Activated CD8-positive, alpha-beta memory T cell treated with anti-CD3 and anti-CD28 coated beads for 48 hours (primary cell): ENCODE measurements at regions not wholly inside any gene's neighbourhood (a gene's known extent, or its start where the extent isn't known, plus 50 kb on each side); places are given as distances from the start of the nearest gene placed in this dataset.
"Not testable (repeated sequence)": the region's sequence is repeated elsewhere in the genome, so short reads cannot be mapped to it uniquely, and the experiment has no call there.

Source experiments
- DNase-seq, 3 experiments: peaks; one replicate each; pipeline ENCODE4 v3.0.0-alpha.2; 2020; ENCODE audit warnings: low read depth in 2 of 3, low spot score in 2 of 3

DNA sequence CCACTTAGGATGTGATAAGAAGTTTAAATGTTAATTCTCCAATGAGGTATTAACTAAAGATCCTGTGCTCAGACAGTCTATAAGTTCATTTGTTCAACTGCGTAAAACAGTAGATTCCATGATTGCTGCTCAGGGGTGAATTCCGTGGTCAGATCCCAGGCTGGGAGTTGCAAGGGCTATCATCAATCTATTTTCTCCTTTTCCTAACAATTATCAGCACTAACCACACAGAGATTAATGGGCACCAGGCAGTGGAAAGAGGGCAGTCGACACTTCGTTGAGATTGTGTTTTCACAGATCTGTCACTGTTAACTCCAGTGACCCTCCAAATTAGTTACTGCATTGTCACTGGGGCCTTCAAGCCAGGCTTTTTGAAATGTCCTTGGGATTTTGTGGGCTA, 154.1 kb upstream of the SPRED2 start:
- DNase-seq = no peak

- no peak for DNase-seq
Observed at GRCh38 chr2:65583061-65583460, 150.7 kb upstream of the SPRED2 start.

DNA sequence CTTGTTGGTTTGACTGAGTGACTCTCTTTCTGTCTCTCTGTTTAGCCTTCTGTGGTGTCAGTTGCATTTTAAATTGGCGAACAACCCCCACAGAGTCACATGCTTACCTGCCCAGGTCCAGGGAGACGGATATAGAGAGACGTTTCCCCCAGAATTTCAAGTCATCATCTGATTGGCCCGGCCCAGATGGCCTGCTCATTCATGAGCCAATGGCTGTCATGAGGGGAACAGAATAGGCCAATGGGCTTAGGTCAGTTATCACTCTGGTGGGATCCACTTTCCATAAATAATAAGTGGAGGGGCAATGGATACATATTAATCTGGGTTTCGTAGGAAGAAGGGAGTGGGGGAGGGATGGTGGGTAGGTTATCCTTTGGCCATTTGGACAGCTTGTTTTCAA, 150.0 kb upstream of the SPRED2 start:
- no peak for DNase-seq

- no peak for DNase-seq
Observed at GRCh38 chr2:65580824-65581223, 148.4 kb upstream of the SPRED2 start.

GRCh38 chr2:65579506-65580235, 147.3 kb upstream of the SPRED2 start:
- DNase-seq = no peak

DNA sequence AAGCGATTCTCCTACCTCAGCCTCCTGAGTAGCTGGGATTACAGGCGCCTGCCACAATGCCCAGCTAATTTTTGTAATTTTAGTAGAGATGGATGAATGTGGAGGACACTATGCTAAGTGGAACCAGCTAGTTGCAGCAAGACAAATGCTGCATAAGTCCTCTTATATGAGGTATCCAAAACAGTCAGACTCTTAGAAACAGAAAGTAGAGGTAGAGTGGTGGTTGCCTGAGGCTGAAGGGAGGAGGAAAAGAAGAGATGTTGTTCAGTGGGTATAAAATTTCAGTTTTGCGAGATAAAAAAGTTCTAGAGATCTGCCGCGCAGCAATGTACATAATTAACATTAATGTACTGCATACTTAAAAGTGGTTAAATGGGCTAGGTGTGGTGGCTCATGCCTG, 145.3 kb upstream of the SPRED2 start:
- DNase-seq = no peak

GRCh38 chr2:65576861-65577601, 144.6 kb upstream of the SPRED2 start:
- no peak for DNase-seq

DNA sequence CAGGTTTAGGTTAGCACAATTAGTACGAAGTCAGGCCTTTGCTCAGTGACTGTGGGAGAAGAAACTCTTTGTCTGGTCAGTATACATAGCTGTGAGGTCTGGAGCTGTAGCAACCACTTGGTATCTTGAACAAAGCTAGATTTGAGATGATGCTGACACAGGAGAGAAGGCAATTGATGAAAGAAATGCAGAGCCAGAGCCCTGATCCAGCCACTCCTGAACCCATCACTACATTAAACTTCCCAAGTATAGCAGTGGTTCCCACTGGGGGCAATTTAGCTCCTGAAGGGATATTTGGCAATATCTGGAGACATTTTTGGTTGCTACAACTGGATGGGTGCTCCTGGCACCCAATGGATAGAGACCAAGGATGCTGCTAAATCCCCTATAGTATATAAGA, 143.9 kb upstream of the SPRED2 start:
- no peak for DNase-seq

GRCh38 chr2:65574993-65575392, 142.6 kb upstream of the SPRED2 start:
- no peak for DNase-seq

DNA sequence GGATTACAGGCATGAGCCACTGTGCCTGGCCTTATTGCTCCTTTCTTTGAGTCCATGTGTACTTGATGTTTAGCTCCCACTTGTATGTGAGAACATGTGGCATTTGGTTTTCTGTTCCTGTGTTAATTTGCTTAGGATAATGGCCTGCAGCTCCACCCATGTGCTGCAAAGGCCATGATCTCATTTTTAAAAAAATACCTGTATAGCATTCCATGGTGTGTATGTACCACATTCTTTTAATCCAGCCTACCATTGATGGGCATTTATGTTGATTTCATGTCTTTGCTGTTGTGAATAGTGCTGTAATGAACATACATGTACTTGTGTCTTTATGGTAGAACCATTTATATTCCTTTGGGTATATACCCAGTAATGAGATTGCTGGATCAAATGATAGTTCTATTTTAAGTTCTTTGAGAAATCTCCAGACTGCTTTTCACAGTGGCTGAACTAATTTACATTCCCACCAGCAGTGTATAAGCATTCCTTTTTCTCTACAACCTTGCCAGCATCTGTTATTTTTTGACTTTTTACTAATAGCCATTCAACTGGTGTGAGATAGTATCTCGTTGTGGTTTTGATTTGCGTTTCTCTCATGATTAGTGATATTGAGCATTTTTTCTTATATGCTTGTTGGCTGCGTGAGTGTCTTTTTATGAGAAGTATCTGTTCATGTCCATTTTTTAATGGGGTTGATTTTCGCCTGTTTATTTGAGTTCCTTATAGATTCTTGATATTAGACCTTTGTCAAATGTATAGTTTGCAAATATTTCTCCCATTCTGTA, 136.4 kb upstream of the SPRED2 start:
- DNase-seq = not testable (repeated sequence)

DNA sequence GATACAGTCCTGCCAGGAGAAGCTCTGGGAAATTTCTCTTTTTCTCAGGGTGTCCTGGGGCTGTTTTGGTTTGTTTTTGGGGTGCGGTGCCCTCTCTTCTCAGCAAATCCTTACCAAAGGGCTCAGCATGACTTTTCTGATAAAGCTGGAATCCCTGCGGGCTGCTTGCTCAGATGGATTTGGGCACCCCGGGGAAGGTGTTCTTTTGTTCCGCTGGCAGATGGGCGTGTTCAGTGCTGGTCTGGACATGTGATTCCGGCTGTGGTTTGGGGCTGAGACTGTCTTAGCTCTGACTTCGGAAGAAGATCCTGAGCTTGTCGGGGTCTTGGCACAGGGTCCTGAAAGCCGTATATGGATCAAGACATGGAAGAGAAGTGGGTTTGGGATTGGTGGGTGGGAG, 134.2 kb upstream of the SPRED2 start:
- DNase-seq = no peak

- no peak for DNase-seq
Observed at GRCh38 chr2:65565681-65566080, 133.3 kb upstream of the SPRED2 start.

DNA sequence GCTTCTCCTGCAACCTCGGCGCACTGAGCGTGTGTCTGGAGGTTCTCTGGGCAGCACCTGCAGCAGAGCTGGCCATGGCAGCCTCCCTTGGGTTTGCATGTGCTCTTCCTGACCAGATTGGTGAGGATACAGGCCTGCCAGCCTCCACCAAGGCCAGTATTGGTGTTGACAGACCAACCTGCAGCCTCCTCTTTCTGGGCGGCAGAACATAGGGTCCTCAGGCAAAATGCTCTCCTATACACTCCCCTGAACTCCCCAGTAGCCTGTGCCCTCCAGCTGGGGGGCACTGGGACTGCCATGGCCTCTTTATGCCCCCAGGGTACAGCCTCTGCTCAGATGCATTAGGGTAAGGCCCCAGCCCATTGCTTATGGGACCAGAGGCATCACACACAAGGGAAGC, 131.9 kb upstream of the SPRED2 start:
- DNase-seq = no peak

- DNase-seq = no peak
Observed at GRCh38 chr2:65562890-65563289, 130.5 kb upstream of the SPRED2 start.

GRCh38 chr2:65558743-65559142, 126.3 kb upstream of the SPRED2 start:
- no peak for DNase-seq

GRCh38 chr2:65557616-65558573, 125.5 kb upstream of the SPRED2 start:
- no peak for DNase-seq

- DNase-seq = peak in 1 of 3 experiments; percentile 24
Observed at GRCh38 chr2:65554765-65555591, 122.6 kb upstream of the SPRED2 start.

DNA sequence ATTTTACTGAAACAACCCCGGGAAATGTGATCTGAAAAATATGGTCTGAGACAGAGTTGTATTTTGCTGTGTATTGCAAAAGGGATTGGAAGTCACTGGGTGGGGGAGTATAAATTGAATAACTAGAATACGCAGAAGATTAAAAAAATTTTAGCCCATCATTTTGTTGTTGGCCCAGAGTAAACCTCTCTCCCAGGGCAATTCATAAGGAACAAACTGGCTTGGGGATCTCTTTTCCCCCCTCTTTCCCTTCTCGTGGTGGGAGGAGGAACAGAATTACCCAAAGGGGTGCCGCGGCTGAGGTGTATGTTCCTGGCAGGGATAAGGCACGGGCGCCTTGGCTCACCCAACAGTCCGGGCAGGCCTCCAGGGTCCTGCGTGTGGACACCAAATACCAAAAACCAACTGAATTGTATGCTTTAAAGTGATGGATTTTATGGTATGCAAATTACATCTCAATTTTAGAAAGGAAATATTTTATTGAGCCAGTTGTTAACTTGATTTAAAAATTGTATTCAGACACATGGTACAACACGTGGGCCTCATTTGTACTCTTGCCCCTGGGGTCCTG, 121.2 kb upstream of the SPRED2 start:
- no peak for DNase-seq

DNA sequence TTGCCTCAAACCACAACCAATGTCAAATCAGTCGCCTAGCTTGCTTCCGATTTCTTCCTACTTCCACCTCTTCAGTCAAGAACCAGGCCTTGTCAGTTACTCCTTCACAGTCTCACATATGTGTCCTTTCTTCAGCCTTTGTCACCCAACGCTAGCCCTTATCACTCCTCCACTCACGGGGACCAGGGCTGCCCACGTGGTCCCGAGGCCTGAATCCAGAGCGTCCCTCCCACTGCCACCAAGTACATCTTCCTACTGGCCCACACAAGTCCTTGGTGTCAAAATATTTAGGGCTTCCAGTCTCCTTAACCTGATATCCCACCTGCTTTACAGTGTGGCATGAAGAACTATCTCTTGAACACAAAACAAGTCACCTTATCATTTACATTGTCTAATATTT, 119.1 kb upstream of the SPRED2 start:
- DNase-seq = no peak

DNA sequence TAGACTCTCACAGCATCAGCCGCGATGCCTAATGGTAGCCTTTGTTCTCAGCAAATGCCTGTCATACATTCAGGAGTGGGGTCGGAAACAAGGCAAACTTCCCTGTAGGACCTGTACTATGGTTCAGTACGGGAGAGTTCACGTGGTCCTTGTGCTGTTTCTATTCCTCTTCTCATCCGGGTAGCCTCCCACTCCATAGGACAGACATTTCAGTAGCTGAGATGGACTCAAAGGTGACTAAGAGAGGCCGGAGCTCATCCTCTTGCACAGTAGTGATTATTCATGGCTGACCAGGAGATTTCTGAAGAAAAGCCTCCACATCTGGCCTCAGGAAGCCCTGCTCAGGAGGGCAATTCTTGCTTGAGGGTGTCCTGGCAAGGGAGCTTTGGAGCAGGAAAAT, 117.8 kb upstream of the SPRED2 start:
- DNase-seq = no peak
